Smooth muscle cell (in vitro differentiated cells): ENCODE measurements at regions not wholly inside any gene's neighbourhood (a gene's known extent, or its start where the extent isn't known, plus 50 kb on each side); places are given as distances from the start of the nearest gene placed in this dataset.

Experiments used
- DNase-seq: peaks from one replicate; lab custom pipeline; 2025; ENCODE audit not compliant: unreplicated experiment; lab: John Stamatoyannopoulos, UW
- H2AFZ ChIP-seq: fragments of 200-600 bp; sonication (generic); 2 replicates; pipeline ENCODE4 v1.6.0; 2016; ENCODE audit warnings: antibody characterized with exemption, low read depth, mild to moderate bottlenecking
- H3F3A ChIP-seq: fragments of 200-600 bp; sonication (generic); 2 replicates; pipeline ENCODE4 v1.6.0; 2017; ENCODE audit warnings: antibody characterized with exemption, low read depth
- H3K27ac ChIP-seq: fragments of 200-600 bp; sonication (generic); 2 replicates; pipeline ENCODE4 v1.5.1; 2016; ENCODE audit warnings: low read depth, mild to moderate bottlenecking
- H3K27me3 ChIP-seq: fragments of 200-600 bp; sonication (generic); 2 replicates; pipeline ENCODE4 v1.6.1; 2016; ENCODE audit warnings: low read depth, mild to moderate bottlenecking
- H3K36me3 ChIP-seq: fragments of 200-600 bp; sonication (generic); 2 replicates; pipeline ENCODE4 v1.5.1; 2016; ENCODE audit warnings: low read depth
- H3K4me1 ChIP-seq: fragments of 200-600 bp; sonication (generic); 2 replicates; pipeline ENCODE4 v1.5.1; 2016; ENCODE audit warnings: low read depth
- H3K4me2 ChIP-seq: fragments of 200-600 bp; sonication (generic); 2 replicates; pipeline ENCODE4 v1.6.0; 2016; ENCODE audit warnings: mild to moderate bottlenecking
- H3K4me3 ChIP-seq: fragments of 200-600 bp; sonication (generic); 2 replicates; pipeline ENCODE4 v1.5.1; 2016; ENCODE audit warnings: mild to moderate bottlenecking
- H3K79me2 ChIP-seq: fragments of 200-600 bp; sonication (generic); 2 replicates; pipeline ENCODE4 v1.6.0; 2016; ENCODE audit warnings: low read depth, mild to moderate bottlenecking
- H3K9ac ChIP-seq: fragments of 200-600 bp; sonication (generic); 2 replicates; pipeline ENCODE4 v1.6.0; 2016; ENCODE audit warnings: low read depth
- H3K9me3 ChIP-seq: fragments of 200-600 bp; sonication (generic); replicated peaks from 2 replicates; pipeline ENCODE4 v1.5.1; 2016; ENCODE audit warnings: low read depth
- H4K20me1 ChIP-seq: fragments of 200-600 bp; sonication (generic); 2 replicates; pipeline ENCODE4 v1.6.0; 2016; ENCODE audit warnings: low read depth
- WGBS: methylation state at CpG from one replicate; pipeline ENCODE4 v1.1.7; 2016; ENCODE audit warnings: low lambda C conversion rate; 5-methylcytosine and 5-hydroxymethylcytosine counted together
- TF ChIP-seq, protein P1 (sequence below): fragments of 200-600 bp; sonication (generic); IDR thresholded peaks from 2 replicates; pipeline ENCODE4 v1.5.1; 2017; ENCODE audit warnings: borderline replicate concordance, mild to moderate bottlenecking, antibody characterized with exemption; ENCODE audit not compliant: insufficient read depth, poor library complexity, severe bottlenecking

- TF ChIP-seq, protein P1, sequence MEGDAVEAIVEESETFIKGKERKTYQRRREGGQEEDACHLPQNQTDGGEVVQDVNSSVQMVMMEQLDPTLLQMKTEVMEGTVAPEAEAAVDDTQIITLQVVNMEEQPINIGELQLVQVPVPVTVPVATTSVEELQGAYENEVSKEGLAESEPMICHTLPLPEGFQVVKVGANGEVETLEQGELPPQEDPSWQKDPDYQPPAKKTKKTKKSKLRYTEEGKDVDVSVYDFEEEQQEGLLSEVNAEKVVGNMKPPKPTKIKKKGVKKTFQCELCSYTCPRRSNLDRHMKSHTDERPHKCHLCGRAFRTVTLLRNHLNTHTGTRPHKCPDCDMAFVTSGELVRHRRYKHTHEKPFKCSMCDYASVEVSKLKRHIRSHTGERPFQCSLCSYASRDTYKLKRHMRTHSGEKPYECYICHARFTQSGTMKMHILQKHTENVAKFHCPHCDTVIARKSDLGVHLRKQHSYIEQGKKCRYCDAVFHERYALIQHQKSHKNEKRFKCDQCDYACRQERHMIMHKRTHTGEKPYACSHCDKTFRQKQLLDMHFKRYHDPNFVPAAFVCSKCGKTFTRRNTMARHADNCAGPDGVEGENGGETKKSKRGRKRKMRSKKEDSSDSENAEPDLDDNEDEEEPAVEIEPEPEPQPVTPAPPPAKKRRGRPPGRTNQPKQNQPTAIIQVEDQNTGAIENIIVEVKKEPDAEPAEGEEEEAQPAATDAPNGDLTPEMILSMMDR = no peak
- Histone ChIP-seq H3K9ac (no peak overlapping the region), H3K27me3 (no peaks in the 10 kb centered on the region), H4K20me1 (no peaks in the 10 kb centered on the region), H3K4me3 (peak overlapping the region; percentile 43), H3K4me2 (peak overlapping the region; percentile 76), H3F3A (no peaks in the 10 kb centered on the region), H3K9me3 (no peaks in the 10 kb centered on the region), H2AFZ (peak overlapping the region; percentile 50), H3K36me3 (no peaks in the 10 kb centered on the region), H3K4me1 (peaks cover 4% of the 10 kb centered on the region), H3K79me2 (no peaks in the 10 kb centered on the region), H3K27ac (no peak overlapping the region)
- WGBS = 46% methylated on average over 14 of the region's 14 CpGs
- DNase-seq = no peak
Observed at GRCh38 chr2:190119257-190119656, 56.7 kb upstream of the MSTN start.

DNA sequence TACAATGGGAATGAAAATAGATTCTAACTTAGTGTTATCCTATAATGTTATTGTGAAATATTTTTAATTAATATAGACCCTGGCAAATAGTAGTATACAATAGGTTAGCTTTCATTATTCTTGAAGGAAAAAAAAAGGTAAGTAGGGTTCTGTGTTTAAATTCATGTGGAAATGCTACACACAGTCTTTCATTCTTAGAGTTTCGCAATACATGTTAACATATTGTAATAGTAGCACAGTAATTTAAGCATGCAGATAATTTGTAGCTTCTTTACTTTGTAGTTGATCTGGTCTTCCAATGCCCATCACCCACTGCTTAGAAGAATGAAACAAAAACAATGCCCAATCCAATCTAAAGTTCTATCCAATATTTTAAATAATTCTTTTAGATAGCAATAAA lies 54.8 kb upstream of the MSTN start:
- no peaks in the 10 kb centered on the region for H3K79me2 ChIP-seq
- H3K36me3 ChIP-seq = no peaks in the 10 kb centered on the region
- no peak overlapping the region for H3K9ac ChIP-seq
- no peak overlapping the region for H3K27ac ChIP-seq
- H3K4me2 ChIP-seq = no peak overlapping the region
- H2AFZ ChIP-seq = no peak overlapping the region
- DNase-seq = no peak
- H4K20me1 ChIP-seq = no peaks in the 10 kb centered on the region
- no peaks in the 10 kb centered on the region for H3F3A ChIP-seq
- H3K4me3 ChIP-seq = no peak overlapping the region
- WGBS = 94% methylated on average over 1 of the region's 1 CpG
- H3K4me1 ChIP-seq = peaks cover 4% of the 10 kb centered on the region
- H3K9me3 ChIP-seq = no peaks in the 10 kb centered on the region
- TF ChIP-seq, protein P1 = no peak
- no peaks in the 10 kb centered on the region for H3K27me3 ChIP-seq

- Histone ChIP-seq H3F3A (no peaks in the 10 kb centered on the region), H4K20me1 (no peaks in the 10 kb centered on the region), H3K4me2 (no peak overlapping the region), H3K27me3 (no peaks in the 10 kb centered on the region), H3K79me2 (no peaks in the 10 kb centered on the region), H3K9ac (no peak overlapping the region), H3K4me3 (no peak overlapping the region), H3K27ac (no peak overlapping the region), H3K4me1 (no peaks in the 10 kb centered on the region), H2AFZ (no peak overlapping the region), H3K9me3 (no peaks in the 10 kb centered on the region), H3K36me3 (no peaks in the 10 kb centered on the region)
- TF ChIP-seq, protein P1 = no peak
- 92% methylated on average over 2 of the region's 2 CpGs for WGBS
- no peak for DNase-seq
Observed at GRCh38 chr2:190113000-190113399, 50.5 kb upstream of the MSTN start.
